Stomach (tissue), 8 donors: ENCODE measurements at regions not wholly inside any gene's neighbourhood (a gene's known extent, or its start where the extent isn't known, plus 50 kb on each side); places are given as distances from the start of the nearest gene placed in this dataset.

ENCODE experiments used
- DNase-seq, 2 donors: peaks; one replicate each; pipeline versions ENCODE4 v3.0.0 to v3.0.0-alpha.2; 2013 to 2019
- H3K27ac ChIP-seq, 5 donors: fragments of 200-600 bp in 4 of 5; sonication (generic) in 4 of 5; one replicate each; pipeline ENCODE4 v1.5.1; 2013 to 2019; ENCODE audit warnings: mild to moderate bottlenecking in 1 of 5, moderate library complexity in 1 of 5
- H3K27me3 ChIP-seq, 3 donors: fragments of 200-600 bp; sonication (generic); one replicate each; pipeline ENCODE4 v1.5.1; 2017 to 2019; ENCODE audit warnings: mixed run types in 1 of 3
- H3K36me3 ChIP-seq, 4 donors: fragments of 200-600 bp; sonication (generic); 1 replicate in 3 of 4; 2 replicates in 1 of 4; pipeline ENCODE4 v1.5.1; 2016 to 2019
- H3K4me1 ChIP-seq, 4 donors: fragments of 200-600 bp; sonication (generic); one replicate each; pipeline ENCODE4 v1.5.1; 2016 to 2019
- H3K4me3 ChIP-seq, 4 donors: fragments of 200-600 bp; sonication (generic) in 3 of 4; one replicate each; pipeline ENCODE4 v1.5.1; 2016 to 2019; ENCODE audit warnings: mild to moderate bottlenecking in 1 of 4
- H3K9me3 ChIP-seq, 4 donors: fragments of 200-600 bp; sonication (generic); one replicate each; pipeline ENCODE4 v1.5.1; 2016 to 2019
- EP300 ChIP-seq: sonication (generic); formaldehyde crosslinking; IDR thresholded peaks from one replicate; pipeline ENCODE4 v1.6.1; 2017; ENCODE audit warnings: antibody characterized with exemption
- POLR2A ChIP-seq, 4 donors: fragments of 450-650 bp; IDR thresholded peaks; one replicate each; pipeline ENCODE4 v1.6.1; 2016; ENCODE audit warnings: antibody characterized with exemption in 4 of 4, control low read depth in 2 of 4, mild to moderate bottlenecking in 1 of 4, moderate library complexity in 1 of 4
- POLR2AphosphoS5 ChIP-seq, 3 donors: sonication (generic); formaldehyde crosslinking; IDR thresholded peaks; one replicate each; pipeline ENCODE4 v1.6.1; 2016; ENCODE audit warnings: antibody characterized with exemption in 3 of 3
- WGBS, 5 donors: extraction: QIAGEN DNeasy Blood & Tissue Kit in 3 of 5; methylation state at CpG; one replicate each; pipeline versions ENCODE4 v1.1.5 to v1.1.7; 2013 to 2018; 5-methylcytosine and 5-hydroxymethylcytosine counted together
- intact Hi-C: fragments of 100-400 bp; cut with DNase I; formaldehyde crosslinking; loops from one replicate; pipeline ENCODE4 v1.15.1; 2023; ENCODE audit warnings: low total_unique reads
- TF ChIP-seq, protein P1 (sequence below), 7 experiments: fragments of 450-650 bp in 4 of 7; fragments of 200-600 bp in 3 of 7; sonication (generic) in 3 of 7; IDR thresholded peaks; one replicate each; pipeline ENCODE4 v1.5.1; 2016 to 2019; ENCODE audit warnings: antibody characterized with exemption in 7 of 7, control low read depth in 2 of 7, mild to moderate bottlenecking in 1 of 7
- donor health status: healthy with polysubstance abuse.
- donor health status: Bipolar disorder and iron deficiency.
- donor health status: healthy.

DNA sequence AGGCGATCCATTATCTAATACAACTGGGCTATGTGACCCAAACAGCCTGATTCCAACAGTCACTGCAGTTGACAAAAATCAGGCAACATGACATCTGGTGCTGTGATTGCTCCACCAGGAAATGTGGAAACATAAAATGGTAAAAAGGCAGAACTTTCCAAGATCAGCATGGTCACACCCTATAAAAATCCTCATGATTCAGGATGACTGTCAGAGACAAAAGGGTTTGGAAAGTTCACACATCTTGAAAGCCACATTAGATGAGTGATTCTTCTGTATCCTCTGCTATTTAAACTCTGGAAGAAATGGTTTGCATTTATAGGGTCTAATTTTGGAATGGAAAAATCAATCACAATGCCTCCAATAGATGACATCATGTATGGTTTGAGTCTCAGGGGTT lies 662.6 kb upstream of the IGFBP3 start:
- WGBS, 5 donors = 85 to 97% (median 92%) methylated on average over 1 of the region's 1 CpG
- no peak for TF ChIP-seq EP300
- no peak for TF ChIP-seq POLR2A (IDR thresholded peaks at IDR 0.05)
- TF ChIP-seq, protein P1, sequence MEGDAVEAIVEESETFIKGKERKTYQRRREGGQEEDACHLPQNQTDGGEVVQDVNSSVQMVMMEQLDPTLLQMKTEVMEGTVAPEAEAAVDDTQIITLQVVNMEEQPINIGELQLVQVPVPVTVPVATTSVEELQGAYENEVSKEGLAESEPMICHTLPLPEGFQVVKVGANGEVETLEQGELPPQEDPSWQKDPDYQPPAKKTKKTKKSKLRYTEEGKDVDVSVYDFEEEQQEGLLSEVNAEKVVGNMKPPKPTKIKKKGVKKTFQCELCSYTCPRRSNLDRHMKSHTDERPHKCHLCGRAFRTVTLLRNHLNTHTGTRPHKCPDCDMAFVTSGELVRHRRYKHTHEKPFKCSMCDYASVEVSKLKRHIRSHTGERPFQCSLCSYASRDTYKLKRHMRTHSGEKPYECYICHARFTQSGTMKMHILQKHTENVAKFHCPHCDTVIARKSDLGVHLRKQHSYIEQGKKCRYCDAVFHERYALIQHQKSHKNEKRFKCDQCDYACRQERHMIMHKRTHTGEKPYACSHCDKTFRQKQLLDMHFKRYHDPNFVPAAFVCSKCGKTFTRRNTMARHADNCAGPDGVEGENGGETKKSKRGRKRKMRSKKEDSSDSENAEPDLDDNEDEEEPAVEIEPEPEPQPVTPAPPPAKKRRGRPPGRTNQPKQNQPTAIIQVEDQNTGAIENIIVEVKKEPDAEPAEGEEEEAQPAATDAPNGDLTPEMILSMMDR (IDR thresholded peaks at IDR 0.05) = no peak
- TF ChIP-seq POLR2AphosphoS5 (IDR thresholded peaks at IDR 0.05) = no peak
- no peaks in the 10 kb centered on the region for H3K27me3 ChIP-seq
- DNase-seq = no peak
- H3K9me3 ChIP-seq = no peaks in the 10 kb centered on the region
- H3K27ac ChIP-seq = no peak overlapping the region
- intact Hi-C loops = no loop called here
- no peak overlapping the region for H3K4me3 ChIP-seq
- H3K36me3 ChIP-seq = no peaks in the 10 kb centered on the region
- no peaks in the 10 kb centered on the region for H3K4me1 ChIP-seq

DNA sequence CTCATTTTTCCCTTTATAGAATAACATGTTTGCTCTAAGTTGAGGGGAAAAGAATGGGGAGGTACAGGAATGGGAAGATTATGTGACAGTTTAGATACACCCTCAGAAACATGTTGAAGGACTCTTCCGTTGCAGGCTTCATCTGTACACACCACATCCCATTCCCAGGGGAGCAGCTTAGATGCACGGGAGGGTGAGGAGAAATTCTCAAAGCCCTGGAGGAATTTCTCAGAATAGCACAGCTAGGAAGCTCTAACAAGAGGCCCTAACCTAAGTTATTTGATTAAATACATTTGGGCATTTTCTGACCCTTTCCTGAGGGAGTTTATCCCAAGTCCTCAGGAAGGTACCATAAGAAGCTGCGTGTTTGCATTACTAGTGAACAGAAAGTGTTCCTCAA lies 660.2 kb upstream of the IGFBP3 start:
- Histone ChIP-seq H3K4me3 (no peak overlapping the region), H3K4me1 (no peaks in the 10 kb centered on the region), H3K27ac (no peak overlapping the region), H3K36me3 (no peaks in the 10 kb centered on the region), H3K27me3 (no peaks in the 10 kb centered on the region), H3K9me3 (no peaks in the 10 kb centered on the region)
- WGBS, 5 donors = 82 to 90% (median 88%) methylated on average over 3 of the region's 3 CpGs
- TF ChIP-seq EP300 = no peak
- no peak for TF ChIP-seq POLR2AphosphoS5 (IDR thresholded peaks at IDR 0.05)
- TF ChIP-seq, protein P1 (IDR thresholded peaks at IDR 0.05) = no peak
- TF ChIP-seq POLR2A (IDR thresholded peaks at IDR 0.05) = no peak
- intact Hi-C loops = no loop called here
- no peak for DNase-seq

DNA sequence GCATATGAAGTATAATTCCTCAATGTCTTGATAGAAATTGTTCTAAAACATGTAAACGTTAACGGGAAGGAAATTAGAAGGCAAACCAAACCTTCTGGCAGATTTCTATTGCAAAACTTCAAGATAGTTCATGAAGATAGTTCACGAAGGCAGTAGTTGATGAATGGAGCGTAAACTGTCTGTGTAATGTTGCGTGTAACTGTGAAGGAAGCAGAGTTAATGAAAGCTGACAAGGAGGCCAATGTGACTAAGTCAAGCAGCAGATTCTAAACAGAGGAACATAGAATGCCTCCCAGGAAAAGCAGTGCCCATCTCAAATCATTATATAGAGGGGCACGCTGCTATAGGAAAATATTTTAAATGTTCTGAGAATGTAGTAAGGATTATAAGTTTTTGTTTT lies 659.7 kb upstream of the IGFBP3 start:
- 80 to 94% (median 91%) methylated on average over 6 of the region's 6 CpGs for WGBS, 5 donors
- Histone ChIP-seq H3K4me1 (no peaks in the 10 kb centered on the region), H3K27me3 (no peaks in the 10 kb centered on the region), H3K4me3 (no peak overlapping the region), H3K27ac (no peak overlapping the region), H3K9me3 (no peaks in the 10 kb centered on the region), H3K36me3 (no peaks in the 10 kb centered on the region)
- no peak for DNase-seq
- intact Hi-C loops = no loop called here
- no peak for TF ChIP-seq POLR2A (IDR thresholded peaks at IDR 0.05)
- TF ChIP-seq, protein P1 (IDR thresholded peaks at IDR 0.05) = no peak
- no peak for TF ChIP-seq EP300
- no peak for TF ChIP-seq POLR2AphosphoS5 (IDR thresholded peaks at IDR 0.05)

DNA sequence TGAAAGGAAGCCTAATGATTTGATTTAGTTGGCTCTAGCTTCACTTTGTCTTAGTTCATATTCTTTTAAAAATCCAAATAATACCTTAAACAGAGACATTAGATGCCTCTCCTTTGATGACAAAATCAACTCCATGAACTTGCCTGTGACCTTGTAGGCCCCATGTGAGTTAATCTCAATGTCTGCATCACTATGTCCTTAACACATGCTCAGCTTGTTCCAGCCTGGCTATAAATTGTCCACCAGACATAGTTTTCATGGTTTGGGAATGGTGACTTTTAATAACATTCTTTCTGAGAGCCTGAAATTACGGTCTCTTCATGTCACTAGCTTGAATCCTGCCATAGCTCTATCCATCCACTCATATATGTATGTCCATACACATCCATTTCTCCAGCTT lies 656.3 kb upstream of the IGFBP3 start:
- H3K27ac ChIP-seq = no peak overlapping the region
- H3K27me3 ChIP-seq = no peaks in the 10 kb centered on the region
- DNase-seq = no peak
- H3K36me3 ChIP-seq = no peaks in the 10 kb centered on the region
- intact Hi-C loops = no loop called here
- WGBS, 5 donors = 80 to 100% (median 84%) methylated on average over 1 of the region's 1 CpG
- no peaks in the 10 kb centered on the region for H3K9me3 ChIP-seq
- TF ChIP-seq POLR2AphosphoS5 (IDR thresholded peaks at IDR 0.05) = no peak
- TF ChIP-seq EP300 = no peak
- TF ChIP-seq, protein P1 (IDR thresholded peaks at IDR 0.05) = no peak
- no peak for TF ChIP-seq POLR2A (IDR thresholded peaks at IDR 0.05)
- H3K4me3 ChIP-seq = no peak overlapping the region
- H3K4me1 ChIP-seq = no peaks in the 10 kb centered on the region
